Hepatocyte (in vitro differentiated cells): ENCODE measurements at regions not wholly inside any gene's neighbourhood (a gene's known extent, or its start where the extent isn't known, plus 50 kb on each side); places are given as distances from the start of the nearest gene placed in this dataset.

Experiments
- EZH2 ChIP-seq: fragments of 200-600 bp; sonication (generic); IDR thresholded peaks from 2 replicates; pipeline ENCODE4 v1.6.1; 2016; ENCODE audit warnings: antibody characterized with exemption, mild to moderate bottlenecking, borderline replicate concordance
- EZH2phosphoT487 ChIP-seq: fragments of 200-600 bp; sonication (generic); IDR thresholded peaks from one replicate; pipeline ENCODE4 v1.6.1; 2018; ENCODE audit warnings: antibody characterized with exemption, mild to moderate bottlenecking, low read depth, moderate library complexity; ENCODE audit not compliant: unreplicated experiment, severe bottlenecking
- TF ChIP-seq, protein P1 (sequence below): fragments of 200-600 bp; sonication (generic); IDR thresholded peaks from 2 replicates; pipeline ENCODE4 v1.5.1; 2016; ENCODE audit warnings: antibody characterized with exemption, mild to moderate bottlenecking; ENCODE audit not compliant: poor library complexity

DNA sequence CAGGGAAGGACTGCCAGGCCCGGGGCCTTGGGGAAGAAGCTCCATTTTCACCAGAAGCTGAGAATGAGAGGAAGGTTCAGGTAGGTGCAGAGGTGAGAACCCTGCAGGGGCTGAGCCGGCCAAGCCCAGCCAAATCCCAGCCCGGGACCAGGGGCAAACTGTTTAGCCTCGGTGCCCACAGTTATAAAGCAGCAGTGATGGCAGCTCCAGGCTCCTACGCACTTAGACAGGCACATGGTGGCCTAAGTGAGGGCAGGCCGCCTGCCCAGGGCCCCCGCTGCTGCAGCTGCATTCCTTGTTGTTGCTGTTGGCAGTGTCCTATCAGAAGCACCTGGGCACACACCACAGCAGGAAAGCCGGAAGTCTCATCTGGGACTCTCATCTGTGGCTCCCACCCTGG is 159.9 kb upstream of the FOXD4L5 start:
- TF ChIP-seq, protein P1, sequence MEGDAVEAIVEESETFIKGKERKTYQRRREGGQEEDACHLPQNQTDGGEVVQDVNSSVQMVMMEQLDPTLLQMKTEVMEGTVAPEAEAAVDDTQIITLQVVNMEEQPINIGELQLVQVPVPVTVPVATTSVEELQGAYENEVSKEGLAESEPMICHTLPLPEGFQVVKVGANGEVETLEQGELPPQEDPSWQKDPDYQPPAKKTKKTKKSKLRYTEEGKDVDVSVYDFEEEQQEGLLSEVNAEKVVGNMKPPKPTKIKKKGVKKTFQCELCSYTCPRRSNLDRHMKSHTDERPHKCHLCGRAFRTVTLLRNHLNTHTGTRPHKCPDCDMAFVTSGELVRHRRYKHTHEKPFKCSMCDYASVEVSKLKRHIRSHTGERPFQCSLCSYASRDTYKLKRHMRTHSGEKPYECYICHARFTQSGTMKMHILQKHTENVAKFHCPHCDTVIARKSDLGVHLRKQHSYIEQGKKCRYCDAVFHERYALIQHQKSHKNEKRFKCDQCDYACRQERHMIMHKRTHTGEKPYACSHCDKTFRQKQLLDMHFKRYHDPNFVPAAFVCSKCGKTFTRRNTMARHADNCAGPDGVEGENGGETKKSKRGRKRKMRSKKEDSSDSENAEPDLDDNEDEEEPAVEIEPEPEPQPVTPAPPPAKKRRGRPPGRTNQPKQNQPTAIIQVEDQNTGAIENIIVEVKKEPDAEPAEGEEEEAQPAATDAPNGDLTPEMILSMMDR, result no peak
- no peak for TF ChIP-seq EZH2
- no peak for TF ChIP-seq EZH2phosphoT487
